Cardiac fibroblast (primary cell): ENCODE measurements at regions not wholly inside any gene's neighbourhood (a gene's known extent, or its start where the extent isn't known, plus 50 kb on each side); places are given as distances from the start of the nearest gene placed in this dataset.

ENCODE experiments used
- DNase-seq, 2 donors: peaks; one replicate each; pipeline versions ENCODE4 v3.0.0 to v3.0.0-alpha.2; 2010; ENCODE audit warnings: low read depth in 2 of 2
- H3K4me3 ChIP-seq, 2 donors: replicated peaks in 1 of 2; 1 replicate in 1 of 2; 2 replicates in 1 of 2; pipeline ENCODE4 v1.5.1; 2011; ENCODE audit warnings: low read depth in 2 of 2, low read length in 2 of 2, mild to moderate bottlenecking in 2 of 2, moderate library complexity in 1 of 2
- TF ChIP-seq, protein P1 (sequence below): IDR thresholded peaks from one replicate; pipeline ENCODE4 v1.5.1; 2011; ENCODE audit warnings: low read depth, mild to moderate bottlenecking, low read length, inconsistent platforms

DNA sequence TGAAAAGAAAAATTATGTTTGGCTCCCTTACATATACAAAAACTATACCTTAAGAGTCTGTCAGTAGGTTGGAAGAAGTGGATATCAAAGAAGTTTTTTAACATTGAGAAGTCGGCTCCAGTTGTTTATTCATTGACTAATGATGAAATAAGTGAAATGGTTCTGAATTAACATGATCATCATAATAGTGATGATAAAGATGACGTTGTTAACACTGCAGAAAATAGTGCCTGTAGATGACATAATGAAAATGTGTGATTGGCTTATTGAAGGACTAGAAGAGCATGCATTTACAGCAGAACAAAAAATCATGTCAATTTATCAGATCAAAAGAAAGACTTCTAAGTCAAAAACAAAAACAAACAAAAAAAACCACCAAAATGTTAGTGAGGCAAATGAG is 1125.4 kb upstream of the NXPH2 start:
- DNase-seq = no peak
- no peak overlapping the region for H3K4me3 ChIP-seq
- TF ChIP-seq, protein P1, sequence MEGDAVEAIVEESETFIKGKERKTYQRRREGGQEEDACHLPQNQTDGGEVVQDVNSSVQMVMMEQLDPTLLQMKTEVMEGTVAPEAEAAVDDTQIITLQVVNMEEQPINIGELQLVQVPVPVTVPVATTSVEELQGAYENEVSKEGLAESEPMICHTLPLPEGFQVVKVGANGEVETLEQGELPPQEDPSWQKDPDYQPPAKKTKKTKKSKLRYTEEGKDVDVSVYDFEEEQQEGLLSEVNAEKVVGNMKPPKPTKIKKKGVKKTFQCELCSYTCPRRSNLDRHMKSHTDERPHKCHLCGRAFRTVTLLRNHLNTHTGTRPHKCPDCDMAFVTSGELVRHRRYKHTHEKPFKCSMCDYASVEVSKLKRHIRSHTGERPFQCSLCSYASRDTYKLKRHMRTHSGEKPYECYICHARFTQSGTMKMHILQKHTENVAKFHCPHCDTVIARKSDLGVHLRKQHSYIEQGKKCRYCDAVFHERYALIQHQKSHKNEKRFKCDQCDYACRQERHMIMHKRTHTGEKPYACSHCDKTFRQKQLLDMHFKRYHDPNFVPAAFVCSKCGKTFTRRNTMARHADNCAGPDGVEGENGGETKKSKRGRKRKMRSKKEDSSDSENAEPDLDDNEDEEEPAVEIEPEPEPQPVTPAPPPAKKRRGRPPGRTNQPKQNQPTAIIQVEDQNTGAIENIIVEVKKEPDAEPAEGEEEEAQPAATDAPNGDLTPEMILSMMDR = no peak

DNA sequence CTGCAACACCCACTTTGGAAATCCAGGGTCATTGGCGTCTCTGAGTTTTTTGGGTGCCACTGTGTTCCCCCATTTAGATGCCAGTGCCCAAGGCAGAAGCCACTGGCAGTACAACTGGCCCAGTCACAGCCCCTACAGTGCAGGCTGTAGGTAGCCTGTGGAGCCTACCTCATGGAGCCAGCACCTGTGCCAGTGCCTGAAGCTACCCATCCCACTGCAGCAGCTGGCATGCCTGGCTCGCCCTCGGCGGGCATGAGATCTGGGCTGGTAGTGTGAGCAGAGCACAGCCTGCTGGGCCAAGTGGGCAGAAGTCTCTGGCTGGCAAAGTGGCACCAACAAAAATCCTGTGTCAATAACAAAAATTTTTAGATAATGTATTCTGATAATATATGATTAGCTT is 1111.4 kb upstream of the NXPH2 start:
- H3K4me3 ChIP-seq = no peak overlapping the region
- TF ChIP-seq, protein P1 = no peak

GRCh38 chr2:139885921-139886498 is 1105.8 kb upstream of the NXPH2 start:
- TF ChIP-seq, protein P1 = no peak
- no peak for DNase-seq
- no peak overlapping the region for H3K4me3 ChIP-seq

More for the DNA sequence above, 1111.4 kb upstream of the NXPH2 start:
- no peak for DNase-seq

- TF ChIP-seq, protein P1 = no peak
- no peak overlapping the region for H3K4me3 ChIP-seq
- no peak for DNase-seq
These were observed 1096.8 kb upstream of the NXPH2 start for GRCh38 chr2:139876964-139877363.

GRCh38 chr2:139876321-139876720 is 1096.1 kb upstream of the NXPH2 start:
- no peak overlapping the region for H3K4me3 ChIP-seq
- DNase-seq = no peak
- TF ChIP-seq, protein P1 = no peak

DNA sequence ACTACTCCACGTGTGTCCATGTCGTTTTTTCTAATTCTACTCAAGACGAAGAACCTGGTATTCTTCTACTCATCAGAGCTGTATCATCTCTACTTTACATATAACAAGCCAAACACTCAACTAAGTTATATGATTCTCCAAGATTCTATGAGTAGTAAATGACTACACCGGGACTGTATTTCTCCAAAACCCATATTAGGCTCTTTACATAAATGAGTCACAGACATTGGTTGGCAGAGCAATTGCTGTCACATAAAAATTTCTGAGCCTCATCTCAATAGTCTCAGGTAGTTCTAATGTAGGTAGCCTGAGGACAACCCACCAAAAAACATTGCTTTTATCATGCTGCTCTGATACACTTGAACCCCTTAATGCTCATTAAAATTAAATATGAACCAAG is 1092.3 kb upstream of the NXPH2 start:
- DNase-seq = no peak
- TF ChIP-seq, protein P1 = no peak
- H3K4me3 ChIP-seq = no peak overlapping the region

DNA sequence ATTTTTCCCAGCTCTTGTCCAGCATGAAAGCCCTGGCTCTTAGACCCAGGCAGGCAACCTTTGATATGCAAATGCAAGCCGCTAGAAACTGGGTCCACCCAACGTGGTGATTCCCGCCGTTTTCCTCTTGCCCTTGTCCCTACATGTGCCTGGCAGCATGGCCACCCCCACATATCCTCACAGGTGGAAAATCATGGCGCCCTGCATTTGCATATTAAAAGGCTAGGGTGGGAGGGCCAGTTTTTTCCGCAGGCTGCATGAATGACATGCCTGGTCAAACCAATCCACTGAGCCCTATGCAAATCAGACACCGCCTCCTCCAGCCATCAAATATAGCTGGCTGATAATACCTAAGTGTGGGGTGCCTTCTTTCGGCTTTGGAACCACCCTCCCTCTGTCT is 1091.8 kb upstream of the NXPH2 start:
- H3K4me3 ChIP-seq = no peak overlapping the region
- no peak for DNase-seq
- TF ChIP-seq, protein P1 = no peak
